Epithelial cell of esophagus (primary cell): ENCODE measurements at regions not wholly inside any gene's neighbourhood (a gene's known extent, or its start where the extent isn't known, plus 50 kb on each side); places are given as distances from the start of the nearest gene placed in this dataset.

Source experiments
- DNase-seq: peaks from one replicate; pipeline ENCODE4 v3.0.0; 2010; ENCODE audit warnings: low read depth
- H3K4me3 ChIP-seq: 2 replicates; pipeline ENCODE4 v1.5.1; 2011; ENCODE audit warnings: mild to moderate bottlenecking, low read length, control low read depth
- CTCF ChIP-seq: IDR thresholded peaks from 2 replicates; pipeline ENCODE4 v1.5.1; 2011; ENCODE audit warnings: low read depth, mild to moderate bottlenecking, low read length, control low read depth, inconsistent platforms; ENCODE audit not compliant: insufficient read depth; ENCODE audit errors: missing control alignments

DNA sequence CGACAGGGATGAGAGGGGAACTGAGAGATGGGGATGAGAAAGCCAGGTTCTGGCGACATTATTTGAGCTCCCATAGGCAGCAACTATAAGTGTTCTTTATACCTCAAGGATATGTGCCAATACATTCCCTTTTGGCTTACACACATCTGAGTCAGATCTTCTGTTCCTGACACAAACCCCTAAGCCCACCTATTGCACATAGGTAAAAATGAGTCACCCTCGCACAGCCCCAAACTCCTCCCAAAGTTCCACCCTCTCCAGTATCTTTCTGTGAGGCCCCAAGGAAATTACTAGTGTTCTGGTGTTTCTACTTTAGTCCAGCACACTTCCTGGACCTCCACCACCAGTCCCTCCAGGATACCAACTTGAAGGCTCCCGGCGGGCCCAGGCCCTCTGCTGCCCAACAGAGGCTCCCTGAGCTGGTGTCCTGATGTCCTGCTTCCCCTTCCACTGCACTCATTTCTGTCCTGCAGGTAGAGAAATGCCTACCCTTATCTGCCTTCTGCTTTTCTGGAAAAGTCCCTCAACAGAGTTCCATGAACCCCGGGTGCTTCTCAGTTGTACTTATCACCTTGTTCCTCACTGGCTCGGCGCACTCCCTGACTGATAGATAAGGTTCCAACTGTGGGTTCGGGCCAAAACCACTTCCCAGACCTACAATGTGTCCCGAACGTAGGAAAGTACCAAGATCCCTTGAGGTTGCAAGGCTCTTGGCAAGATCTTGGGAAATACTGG lies 125.5 kb downstream of the EN1 start:
- H3K4me3 ChIP-seq, result no peak overlapping the region
- no peak for TF ChIP-seq CTCF
- DNase-seq, result peak; percentile 85

- TF ChIP-seq CTCF, result no peak
- H3K4me3 ChIP-seq, result no peak overlapping the region
- DNase-seq, result no peak
These were observed 126.6 kb downstream of the EN1 start for GRCh38 chr2:118720866-118721265.

GRCh38 chr2:118718921-118719320 lies 128.5 kb downstream of the EN1 start:
- H3K4me3 ChIP-seq, result no peak overlapping the region
- DNase-seq, result peak; percentile 83
- TF ChIP-seq CTCF, result no peak

- TF ChIP-seq CTCF, result no peak
- DNase-seq, result no peak
- H3K4me3 ChIP-seq, result no peak overlapping the region
These were observed 131.3 kb downstream of the EN1 start for GRCh38 chr2:118716102-118716501.

DNA sequence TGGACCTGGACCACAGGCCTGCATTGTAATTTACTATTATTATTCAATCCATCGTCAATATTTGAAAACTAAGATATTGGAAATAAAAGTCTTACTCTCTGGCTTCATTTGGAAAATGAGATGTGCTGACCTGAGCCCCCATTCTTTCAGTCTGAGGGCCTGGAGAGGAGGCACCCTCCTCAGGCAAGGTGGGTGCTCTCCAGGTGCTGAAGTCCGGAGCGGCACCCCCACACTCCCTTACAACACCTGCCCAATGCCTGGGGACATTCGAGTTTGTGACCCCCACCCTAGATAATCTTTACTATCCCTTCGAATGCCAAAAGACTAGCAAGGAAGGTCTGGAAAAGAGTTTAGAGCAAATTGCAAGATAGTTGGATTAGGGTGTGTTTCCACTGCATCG lies 133.3 kb downstream of the EN1 start:
- no peak overlapping the region for H3K4me3 ChIP-seq
- TF ChIP-seq CTCF, result no peak
- DNase-seq, result no peak

DNA sequence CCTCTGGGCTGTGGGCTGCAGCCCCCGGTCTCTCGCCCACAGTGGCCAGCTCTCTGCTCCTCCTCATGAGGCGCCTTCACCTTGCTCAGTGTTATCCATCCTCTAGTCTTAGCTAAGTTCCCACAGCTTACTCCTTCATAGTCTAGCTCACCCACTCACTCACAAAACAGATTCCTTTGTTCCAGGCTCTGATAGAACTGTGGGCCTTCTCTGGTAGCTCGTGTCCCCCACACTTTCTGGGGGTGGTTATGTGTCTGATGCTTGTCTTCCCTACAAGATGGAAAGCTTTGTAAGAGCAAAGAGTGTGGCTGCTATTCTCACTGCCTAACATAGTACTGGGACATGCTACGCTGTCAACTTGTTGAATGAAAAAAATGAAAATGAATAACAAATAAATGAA lies 135.8 kb downstream of the EN1 start:
- TF ChIP-seq CTCF, result no peak
- DNase-seq, result no peak
- no peak overlapping the region for H3K4me3 ChIP-seq

DNA sequence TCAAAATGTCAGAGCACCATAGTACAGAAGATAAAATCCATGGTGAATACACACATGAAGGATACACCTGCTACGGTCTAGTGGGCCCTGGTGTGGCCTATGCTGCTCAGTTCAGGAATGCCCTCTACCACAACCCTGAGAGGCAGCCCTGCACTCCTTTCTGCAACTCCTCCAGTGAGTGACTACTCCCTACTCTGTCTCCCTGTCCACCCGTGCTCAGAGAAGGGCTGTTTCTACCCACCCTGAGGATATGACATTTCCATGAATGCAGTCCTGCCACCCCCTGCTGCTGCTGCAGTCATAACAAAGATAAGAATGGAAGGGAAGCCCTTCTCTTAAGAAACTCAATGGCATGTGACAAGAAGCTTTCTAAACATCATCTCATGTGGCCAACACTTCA lies 137.0 kb downstream of the EN1 start:
- DNase-seq, result no peak
- TF ChIP-seq CTCF, result no peak
- H3K4me3 ChIP-seq, result no peak overlapping the region
